ENCODE measurements at regions not wholly inside any gene's neighbourhood (a gene's known extent, or its start where the extent isn't known, plus 50 kb on each side); places are given as distances from the start of the nearest gene placed in this dataset.

DNA sequence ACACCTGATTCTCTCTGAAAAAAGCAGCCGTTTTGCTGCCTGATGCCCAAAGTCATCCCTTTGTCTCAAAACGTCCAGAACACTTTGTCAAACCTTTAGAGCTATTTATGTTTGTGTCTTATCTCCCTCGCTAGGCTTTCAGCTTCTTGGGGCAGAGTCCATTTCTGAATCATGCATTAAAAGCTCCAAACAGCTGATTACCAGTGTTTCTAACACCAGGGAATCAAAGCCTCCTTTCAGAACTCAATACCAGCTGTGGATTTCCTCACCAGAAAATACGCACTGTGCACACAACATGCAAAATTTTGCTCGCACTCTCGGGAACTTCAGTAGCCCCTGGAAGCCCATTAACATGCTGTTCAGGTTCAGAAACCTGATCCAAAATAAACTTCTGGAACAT lies 333.3 kb downstream of the HACE1 start:
- TF ChIP-seq POLR2A (IDR thresholded peaks at IDR 0.05) (no peak), POLR2AphosphoS5 (IDR thresholded peaks at IDR 0.05; ENCODE audit: insufficient read depth in 1 of 2, low read depth in 1 of 2) (no peak)
- TF ChIP-seq, protein P1, sequence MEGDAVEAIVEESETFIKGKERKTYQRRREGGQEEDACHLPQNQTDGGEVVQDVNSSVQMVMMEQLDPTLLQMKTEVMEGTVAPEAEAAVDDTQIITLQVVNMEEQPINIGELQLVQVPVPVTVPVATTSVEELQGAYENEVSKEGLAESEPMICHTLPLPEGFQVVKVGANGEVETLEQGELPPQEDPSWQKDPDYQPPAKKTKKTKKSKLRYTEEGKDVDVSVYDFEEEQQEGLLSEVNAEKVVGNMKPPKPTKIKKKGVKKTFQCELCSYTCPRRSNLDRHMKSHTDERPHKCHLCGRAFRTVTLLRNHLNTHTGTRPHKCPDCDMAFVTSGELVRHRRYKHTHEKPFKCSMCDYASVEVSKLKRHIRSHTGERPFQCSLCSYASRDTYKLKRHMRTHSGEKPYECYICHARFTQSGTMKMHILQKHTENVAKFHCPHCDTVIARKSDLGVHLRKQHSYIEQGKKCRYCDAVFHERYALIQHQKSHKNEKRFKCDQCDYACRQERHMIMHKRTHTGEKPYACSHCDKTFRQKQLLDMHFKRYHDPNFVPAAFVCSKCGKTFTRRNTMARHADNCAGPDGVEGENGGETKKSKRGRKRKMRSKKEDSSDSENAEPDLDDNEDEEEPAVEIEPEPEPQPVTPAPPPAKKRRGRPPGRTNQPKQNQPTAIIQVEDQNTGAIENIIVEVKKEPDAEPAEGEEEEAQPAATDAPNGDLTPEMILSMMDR (IDR thresholded peaks at IDR 0.05): no peak
